Endometrium (tissue), 2 donors: ENCODE measurements at regions not wholly inside any gene's neighbourhood (a gene's known extent, or its start where the extent isn't known, plus 50 kb on each side); places are given as distances from the start of the nearest gene placed in this dataset.
"Not testable (repeated sequence)": the region's sequence is repeated elsewhere in the genome, so short reads cannot be mapped to it uniquely, and the experiment has no call there.

Experiments used
- FAIRE-seq: peaks from 2 replicates; lab custom pipeline; 2012; peaks lifted over from hg19 to GRCh38; lab: Jason Lieb, UNC
- donor health status: control.
- donor health status: control.

DNA sequence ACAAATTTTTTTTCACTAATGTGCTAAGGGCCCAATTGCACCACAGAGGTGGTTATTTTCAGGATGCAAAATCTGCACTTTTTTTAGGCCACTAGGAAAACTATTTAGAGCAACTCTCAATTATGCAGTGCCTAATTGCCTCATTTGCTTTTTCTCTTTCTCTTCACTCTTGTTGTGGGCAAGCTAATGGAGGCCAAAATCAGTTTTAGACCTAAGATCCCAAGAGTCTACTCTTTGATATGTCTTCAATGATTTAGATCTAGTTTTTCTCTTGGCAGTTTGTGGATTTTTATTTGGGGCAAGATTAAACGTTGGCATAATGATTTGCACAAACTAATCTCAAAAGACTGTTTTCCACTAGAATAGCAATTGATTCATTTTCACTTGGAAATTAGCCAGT lies 1996.9 kb downstream of the LRRC4C start:
- FAIRE-seq = no peak

DNA sequence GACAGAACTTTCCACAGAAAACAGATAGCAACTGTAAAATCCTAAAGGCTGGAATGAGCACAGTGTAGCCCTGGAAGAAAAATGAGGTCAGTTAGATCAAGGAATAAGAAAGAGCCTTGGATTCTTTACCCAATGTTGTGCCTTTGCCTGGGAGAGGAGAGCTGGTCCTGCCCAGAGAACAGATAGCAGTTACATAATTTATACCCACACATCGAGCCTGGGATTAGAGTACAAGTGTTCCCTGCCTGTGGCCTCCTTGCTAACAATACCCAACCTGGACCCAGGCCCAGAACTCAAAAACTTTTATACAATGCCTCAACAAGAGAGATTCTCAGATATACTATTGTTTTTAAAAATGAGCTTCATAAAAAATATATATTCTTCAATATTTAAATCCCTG lies 1998.4 kb downstream of the LRRC4C start:
- no peak for FAIRE-seq

DNA sequence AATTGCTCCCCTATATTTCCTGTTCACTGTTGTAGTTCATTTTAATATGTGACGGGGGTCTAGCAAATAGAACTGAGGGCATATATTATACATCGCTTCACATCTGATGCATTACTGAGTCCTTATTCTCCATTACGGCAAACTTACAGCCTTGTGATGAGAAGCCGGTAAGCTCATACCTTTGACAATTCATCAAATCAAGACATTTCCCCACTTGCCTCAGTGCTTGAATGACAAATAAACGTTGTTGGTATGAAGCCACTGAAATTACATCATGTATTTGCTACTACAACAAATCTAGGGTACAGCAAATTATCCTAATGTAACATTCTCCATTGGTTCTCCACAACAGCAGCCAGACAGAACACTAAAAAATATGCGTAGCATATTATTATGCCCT lies 1999.8 kb downstream of the LRRC4C start:
- no peak for FAIRE-seq

DNA sequence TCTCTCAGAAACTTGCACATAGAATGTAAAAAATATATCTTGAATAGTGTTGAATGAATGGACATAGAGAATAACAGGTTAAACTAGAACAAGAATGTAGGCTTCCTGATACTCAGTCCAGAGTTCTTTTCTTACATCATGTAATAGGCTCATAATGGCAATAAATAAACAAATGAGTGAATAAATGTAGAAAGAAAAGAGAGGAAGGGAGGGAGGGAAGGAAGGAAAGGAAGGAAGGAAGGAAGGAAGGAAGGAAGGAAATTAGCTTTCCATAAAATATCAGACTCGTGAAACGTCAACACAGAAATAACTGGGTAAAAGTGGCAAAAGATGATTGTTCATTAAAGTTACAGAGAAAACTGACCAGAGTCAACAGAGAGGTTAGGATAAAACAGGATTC lies 2001.0 kb downstream of the LRRC4C start:
- no peak for FAIRE-seq

DNA sequence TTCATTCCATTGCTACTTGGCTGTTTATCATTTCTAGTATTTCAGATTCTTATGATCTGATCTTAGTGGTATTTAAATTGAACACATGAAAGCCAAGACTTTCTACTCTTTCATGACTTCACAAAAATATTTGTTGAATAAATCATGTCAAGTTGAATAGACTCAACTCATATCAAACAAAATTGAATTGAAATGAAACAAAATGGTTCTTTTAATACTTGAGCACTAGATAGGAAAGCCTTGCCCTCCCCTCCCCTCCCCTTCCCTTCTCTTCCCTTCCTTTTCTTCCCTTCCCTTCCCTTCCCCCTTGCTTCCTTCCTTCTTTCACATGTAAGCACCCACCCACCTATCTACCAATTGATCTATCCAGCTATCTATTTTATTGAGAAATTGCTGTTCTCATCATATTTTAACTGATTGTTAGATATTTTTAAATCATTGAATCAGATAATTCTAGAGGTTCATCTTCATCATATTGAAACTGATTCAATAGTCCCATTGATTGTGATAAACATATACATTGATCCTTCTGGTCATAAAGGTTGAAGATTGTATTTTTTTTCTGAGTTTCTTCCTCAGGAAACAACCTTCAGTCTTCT lies 2015.9 kb downstream of the LRRC4C start:
- no peak for FAIRE-seq

DNA sequence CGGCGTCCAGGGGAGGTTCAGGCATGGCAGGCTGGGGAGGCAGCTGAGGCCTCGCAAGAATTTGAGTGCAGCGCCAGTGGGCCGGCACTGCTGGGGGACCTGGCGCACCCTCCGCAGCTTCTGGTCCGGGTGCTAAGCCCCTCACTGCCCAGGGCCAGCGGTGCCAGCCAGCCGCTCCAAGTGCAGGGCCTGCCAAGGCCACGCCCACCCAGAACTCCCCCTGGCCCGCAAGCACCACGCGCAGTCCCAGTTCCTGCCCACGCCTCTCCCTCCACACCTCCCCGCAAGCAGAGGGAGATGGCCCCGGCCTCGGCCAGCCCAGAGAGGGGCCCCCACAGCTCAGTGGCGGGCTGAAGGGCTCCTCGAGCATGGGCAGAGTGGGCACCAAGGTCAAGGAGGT lies 2017.3 kb downstream of the LRRC4C start:
- no peak for FAIRE-seq

DNA sequence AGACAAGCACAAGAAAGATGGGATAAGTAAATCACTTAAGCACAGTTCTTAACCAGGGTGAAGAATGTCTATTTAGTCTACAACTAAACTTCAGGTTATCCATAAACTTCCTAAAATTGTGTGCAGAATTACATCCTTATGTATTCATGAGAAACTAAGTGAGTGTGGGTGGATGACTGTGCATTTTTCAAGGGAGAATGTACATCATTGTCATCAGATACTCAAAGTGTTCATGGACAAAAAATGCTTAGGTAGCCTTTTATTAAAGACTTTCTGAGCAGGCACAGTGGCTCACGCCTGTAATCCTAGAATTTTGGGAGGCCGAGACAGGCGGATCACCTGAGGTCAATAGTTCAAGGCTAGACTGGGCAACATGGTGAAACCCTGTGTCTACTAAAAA lies 2023.8 kb downstream of the LRRC4C start:
- no peak for FAIRE-seq

DNA sequence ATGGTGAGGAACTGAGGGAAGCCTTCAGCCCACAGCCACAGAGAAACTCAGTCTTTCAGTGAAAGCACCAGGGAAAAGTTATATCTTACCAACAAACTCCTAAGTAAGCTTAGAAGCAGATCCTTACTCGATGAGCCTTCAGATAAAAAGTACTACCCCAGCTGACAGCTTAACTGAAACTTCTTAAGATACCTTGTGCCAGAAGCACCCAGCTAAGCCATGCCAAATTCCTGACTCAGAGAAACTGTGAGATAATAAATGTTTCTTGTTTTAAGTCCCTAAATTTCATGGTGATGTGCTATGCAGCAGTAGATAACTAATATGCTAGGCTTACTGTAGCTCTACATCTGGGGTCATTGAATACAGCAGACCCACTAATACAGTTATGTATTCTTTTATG lies 2025.0 kb downstream of the LRRC4C start:
- no peak for FAIRE-seq

DNA sequence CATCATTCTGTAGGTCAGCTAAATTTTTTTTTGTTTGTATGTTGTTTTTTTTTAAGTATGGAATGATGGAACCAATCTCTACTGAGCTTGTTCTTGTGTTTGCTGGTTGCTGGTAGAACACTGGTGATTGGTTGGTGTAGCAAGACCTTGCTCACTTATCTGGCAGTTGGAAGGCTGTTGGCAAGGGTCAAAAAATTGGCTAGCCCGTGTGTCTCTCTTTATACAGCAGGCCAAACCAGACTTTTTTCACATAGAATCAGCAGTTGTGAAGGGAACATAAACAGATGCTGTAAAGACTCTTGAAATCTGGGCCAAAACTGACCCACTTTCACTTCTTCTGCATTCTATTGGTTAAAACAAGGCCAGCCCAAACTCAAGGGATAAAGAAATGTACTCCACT lies 2026.5 kb downstream of the LRRC4C start:
- FAIRE-seq = no peak

DNA sequence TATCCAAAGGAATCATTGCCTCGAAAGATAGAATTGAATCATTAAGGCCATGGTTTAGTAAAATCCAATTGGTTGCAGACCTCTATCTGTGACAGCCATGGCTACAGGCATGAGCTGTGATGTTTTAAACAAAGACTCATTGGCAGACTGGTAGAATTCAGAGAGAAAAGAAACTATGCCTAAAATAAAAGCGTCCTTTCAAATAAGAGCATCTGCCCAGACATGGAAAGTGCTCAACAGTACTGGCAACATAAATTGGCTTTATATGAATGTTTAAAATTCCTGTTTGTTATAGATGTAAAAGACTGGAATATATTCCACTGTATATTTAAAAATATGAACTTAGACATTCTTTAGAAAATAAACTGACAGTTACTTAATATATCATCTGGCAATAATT lies 2034.2 kb downstream of the LRRC4C start:
- FAIRE-seq = no peak

DNA sequence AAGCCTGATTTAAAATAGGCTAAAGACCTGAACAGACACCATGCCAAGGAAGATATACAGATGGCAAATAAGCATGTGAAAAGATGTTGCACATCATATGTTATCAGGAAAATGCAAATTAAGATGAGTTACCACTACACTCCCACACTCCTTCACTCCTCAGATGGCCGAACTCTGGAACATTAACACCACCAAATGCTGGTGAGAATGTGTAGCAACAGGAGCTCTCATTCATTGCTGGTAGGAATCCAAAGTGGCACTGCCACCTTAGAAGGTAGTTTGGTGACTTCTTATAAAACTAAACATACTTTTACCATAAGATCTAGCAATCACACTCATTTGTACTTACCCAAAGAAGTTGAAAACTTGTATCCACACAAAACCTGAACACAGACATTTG lies 2047.3 kb downstream of the LRRC4C start:
- FAIRE-seq = no peak

DNA sequence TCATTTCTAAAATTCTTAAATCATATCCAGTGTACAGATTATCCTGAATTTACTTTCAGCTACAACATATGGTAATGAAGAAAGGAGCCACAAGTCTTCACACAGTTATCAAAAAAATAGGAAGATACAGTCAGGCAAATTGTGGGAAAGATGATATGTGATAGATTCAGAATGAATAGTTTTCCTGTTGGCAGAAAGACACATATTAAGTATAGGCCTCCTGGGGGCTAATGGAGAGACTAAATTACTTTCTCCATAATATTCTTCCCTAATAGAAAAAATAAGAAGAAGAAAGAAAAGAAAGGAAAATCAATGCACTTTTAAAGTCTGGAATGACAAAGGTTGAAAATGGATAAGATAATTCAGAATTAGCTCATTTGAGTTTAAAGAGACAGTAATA lies 2073.5 kb downstream of the LRRC4C start:
- no peak for FAIRE-seq

DNA sequence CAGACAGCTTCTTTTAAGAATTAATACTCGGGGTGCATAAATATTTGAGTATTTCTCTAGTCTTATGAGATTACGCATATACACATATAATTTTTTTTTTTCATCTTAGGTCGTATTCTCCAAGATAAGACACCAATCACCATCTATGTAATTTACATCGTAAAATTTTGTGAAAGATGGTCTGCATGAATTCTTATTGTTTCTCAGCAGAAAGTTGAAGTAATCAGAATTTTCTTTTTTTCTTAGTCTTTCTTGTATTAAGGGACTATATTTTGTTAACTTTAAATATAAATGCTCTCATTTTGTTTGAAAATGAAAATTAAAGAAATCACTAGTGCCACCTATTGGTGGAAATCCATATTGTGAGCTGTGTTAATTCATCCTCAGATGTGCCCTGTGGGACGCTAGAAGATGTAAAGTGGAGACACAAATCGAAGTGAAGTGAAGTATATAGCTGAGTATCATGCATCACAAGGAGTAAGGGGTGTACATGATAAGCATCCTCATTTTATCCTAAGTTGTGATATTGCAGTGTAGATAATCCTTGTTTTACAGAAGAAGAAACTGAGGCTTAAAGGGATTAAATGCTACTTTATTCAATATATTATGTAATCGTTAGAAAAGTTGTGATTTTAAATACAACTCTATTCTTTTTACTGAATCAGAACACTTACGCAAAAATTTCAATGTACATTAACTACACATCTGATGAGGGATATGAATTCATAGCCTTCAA lies 2084.3 kb downstream of the LRRC4C start:
- no peak for FAIRE-seq

DNA sequence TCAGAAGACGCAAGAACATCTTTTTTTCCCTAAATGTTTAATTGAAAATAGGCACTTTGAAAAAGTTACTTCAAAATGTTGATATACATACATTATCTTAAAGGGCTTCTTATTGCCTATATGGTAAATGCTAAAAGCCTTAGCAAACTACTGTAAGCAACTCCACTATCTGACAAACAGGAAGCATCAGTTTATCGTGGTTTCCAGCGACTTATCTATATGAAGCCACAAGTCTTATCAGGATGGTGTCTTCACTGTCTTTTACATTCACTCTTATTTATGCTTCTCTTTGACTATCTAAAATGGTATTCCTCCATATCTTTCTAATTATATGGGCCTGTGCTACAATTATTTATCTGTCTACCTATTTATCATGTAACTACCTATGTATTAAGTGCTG lies 2091.9 kb downstream of the LRRC4C start:
- FAIRE-seq = no peak

DNA sequence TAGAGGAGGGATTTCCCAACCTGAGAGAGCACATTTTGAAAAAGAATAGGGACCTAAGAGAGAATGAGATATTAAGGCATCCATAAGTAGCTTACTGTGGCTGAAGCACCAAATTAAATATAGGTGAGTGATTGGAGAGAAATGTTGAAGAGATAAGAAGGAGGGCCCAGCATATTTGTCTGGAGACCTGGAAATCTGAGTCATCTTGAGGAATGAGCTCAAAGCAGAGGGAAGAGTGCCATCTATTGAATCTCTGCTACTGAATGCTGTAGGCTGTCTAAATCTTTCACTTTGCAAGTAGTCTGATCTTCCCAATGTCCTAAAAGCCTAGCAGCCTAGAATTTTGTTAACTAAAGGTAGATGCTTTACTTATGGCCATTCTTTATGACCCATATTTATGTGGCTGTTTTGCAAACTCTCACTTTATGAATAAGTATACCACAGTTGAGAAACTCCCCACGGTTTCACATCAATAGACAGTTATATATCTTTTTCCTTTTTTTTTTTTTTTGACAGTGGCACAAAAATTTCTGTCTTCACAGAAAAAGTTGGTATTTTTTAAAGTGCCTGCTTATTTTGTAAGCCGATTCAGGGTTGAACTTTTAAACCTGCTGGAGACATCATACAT lies 2093.5 kb downstream of the LRRC4C start:
- no peak for FAIRE-seq

DNA sequence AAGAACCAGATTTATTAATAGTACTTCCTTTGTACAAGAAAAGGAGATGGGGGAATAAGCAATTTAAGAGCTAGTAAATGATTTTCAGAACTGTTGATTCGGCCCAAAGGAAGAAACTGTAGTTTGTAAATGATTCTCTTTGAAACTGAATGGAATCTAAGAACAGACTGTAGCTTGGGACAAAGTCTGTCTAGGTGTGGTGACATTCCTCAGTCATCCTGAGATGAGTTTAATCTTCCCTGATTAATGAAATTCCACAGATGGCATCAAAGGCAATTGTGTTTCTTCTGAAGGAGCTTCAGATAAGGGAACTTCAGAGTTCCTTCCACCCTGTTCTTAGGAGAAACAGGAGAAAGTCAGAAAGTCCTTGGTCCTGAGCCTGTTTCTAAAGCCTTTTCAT lies 2095.9 kb downstream of the LRRC4C start:
- no peak for FAIRE-seq

DNA sequence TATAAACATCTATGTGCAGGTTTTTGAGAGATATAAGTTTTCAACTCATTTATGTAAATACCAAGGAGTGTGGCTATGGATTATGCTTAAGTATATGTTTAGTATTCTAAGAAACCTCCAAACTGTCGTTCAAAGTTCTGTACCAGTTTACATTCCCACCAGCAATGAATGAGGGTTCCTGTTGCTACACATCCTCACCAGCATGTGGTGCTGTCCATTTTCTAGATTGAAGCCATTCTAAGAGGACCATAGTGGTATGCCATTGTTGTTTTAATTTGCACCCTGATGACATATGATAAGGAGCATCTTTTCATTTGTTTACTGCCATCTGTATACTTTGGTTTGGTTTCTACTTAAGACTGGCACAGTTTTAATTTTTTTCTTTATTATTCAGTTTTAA lies 2097.9 kb downstream of the LRRC4C start:
- no peak for FAIRE-seq

DNA sequence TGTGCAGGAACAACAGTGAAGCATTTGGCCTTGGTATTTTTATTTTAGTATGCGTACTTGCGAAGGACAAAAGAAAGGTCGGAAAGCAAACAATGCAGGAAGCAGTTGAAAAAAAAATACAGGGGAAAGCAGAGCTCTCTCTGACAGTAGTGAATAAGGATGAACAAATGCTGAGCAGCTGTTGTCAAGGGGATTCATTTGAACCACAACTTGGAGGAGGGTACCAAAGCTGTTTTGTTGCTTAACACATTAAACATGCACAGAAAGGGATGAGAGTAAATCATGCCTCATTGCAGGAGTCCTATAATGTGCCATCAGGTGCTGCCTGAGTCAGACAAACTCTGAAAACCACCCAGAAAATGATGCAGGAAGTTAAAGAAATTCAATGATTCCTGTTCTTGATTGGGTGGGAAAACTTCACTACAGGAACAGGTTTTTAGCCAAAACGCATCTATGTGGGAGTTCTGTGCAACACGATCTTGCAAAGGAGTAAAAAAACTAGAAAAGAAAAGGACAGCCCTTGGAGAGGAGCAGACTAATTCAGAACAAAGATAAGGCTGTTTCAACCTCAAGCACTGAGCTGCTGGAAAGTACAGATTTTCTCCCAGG lies 2113.5 kb downstream of the LRRC4C start:
- FAIRE-seq = no peak

DNA sequence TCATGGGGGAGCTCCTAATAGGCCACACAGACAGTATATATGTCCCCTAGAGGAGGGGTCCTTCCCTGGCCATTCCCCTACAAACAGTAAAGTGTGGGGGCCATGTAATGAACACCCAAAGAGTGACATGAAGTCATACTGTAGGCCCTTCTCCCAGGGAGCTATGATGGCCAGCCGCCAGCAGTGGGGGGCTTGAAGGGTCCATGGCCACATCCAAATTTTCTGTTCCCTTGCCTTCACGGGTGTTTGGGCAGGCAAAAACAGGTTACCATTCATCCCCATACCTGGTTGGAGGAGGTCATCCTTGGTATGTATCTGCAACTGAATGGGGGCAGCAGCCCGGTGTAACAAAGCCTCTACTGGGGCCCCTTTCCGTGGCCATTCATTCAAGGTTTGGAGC lies 2118.0 kb downstream of the LRRC4C start:
- FAIRE-seq = no peak

DNA sequence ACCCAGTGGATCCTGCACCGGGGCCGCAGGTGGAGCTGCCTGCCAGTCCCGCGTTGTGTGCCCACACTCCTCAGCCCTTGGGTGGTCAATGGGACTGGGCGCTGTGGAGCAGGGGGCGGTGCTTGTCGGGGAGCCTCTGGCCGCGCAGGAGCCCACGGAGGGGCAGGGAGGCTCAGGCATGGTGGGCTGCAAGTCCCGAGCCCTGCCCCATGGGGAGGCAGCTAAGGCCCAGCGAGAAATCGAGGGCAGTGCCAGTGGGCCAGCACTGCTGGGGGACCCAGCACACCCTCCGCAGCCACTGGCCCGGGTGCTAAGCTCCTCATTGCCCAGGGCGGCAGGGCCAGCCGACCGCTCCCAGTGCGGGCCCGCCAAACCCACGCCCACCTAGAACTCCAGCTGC lies 2126.4 kb downstream of the LRRC4C start:
- not testable (repeated sequence) for FAIRE-seq

DNA sequence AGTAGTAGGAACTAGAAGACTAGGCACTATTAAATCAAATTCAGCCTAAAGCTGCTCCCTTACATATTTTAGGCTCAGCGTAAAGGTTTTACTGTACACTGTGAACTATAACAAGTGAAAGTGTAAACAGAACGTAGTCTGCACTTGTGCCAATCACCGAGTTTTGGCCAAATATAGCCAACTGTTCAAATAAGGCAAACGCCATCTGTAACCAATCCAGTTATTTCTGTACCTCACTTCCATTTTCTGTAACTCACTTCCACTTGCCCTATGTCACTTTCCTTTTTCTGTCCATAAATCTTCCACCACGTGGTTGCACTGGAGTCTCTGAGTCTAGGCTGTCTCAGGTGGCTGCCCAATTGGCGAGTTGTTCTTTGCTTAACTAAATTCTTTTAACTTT lies 2132.2 kb downstream of the LRRC4C start:
- FAIRE-seq = no peak

DNA sequence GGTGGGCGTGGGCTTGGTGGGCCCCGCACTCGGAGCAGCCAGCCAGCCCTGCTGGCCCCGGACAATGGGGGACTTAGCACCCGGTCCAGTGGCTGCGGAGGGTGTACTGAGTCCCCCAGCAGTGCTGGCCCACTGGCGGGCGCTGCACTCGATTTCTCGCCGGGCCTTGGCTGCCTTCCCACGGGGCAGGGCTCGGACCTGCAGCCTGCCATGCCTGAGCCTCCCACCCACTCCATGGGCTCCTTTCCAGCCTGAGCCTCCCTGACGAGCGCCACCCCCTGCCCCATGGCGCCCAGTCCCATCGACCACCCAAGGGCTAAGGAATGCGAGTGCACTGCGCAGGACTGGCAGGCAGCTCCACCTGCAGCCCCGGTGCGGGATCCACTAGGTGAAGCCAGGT lies 2147.6 kb downstream of the LRRC4C start:
- not testable (repeated sequence) for FAIRE-seq

DNA sequence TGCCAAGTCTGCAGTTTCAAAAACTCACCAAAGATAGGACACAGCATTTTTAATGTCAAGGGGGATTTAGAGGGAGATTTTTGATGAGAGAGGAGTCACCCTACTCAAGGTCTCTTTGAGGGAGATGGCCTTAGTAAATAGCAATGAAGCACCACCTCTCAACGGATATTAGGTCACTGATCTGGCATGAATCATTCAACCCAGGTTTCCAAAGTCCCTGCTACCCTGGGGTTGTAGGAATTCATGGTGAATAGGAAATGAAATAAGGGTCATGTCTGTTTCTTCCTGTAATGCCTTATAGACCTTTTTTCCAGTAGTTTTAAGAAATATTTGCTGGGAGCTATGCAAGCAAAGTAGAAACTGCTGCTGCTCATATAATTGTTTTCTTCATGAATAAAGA lies 2154.9 kb downstream of the LRRC4C start:
- no peak for FAIRE-seq
